Stomach (tissue), 4 donors: ENCODE measurements at regions not wholly inside any gene's neighbourhood (a gene's known extent, or its start where the extent isn't known, plus 50 kb on each side); places are given as distances from the start of the nearest gene placed in this dataset.

Experiments used
- CTCF ChIP-seq, 7 experiments: fragments of 450-650 bp in 4 of 7; fragments of 200-600 bp in 3 of 7; sonication (generic) in 3 of 7; IDR thresholded peaks; one replicate each; pipeline ENCODE4 v1.5.1; 2016 to 2019; ENCODE audit warnings: antibody characterized with exemption in 7 of 7, control low read depth in 2 of 7, mild to moderate bottlenecking in 1 of 7
- POLR2A ChIP-seq, 4 donors: fragments of 450-650 bp; IDR thresholded peaks; one replicate each; pipeline ENCODE4 v1.6.1; 2016; ENCODE audit warnings: antibody characterized with exemption in 4 of 4, control low read depth in 2 of 4, mild to moderate bottlenecking in 1 of 4, moderate library complexity in 1 of 4

DNA sequence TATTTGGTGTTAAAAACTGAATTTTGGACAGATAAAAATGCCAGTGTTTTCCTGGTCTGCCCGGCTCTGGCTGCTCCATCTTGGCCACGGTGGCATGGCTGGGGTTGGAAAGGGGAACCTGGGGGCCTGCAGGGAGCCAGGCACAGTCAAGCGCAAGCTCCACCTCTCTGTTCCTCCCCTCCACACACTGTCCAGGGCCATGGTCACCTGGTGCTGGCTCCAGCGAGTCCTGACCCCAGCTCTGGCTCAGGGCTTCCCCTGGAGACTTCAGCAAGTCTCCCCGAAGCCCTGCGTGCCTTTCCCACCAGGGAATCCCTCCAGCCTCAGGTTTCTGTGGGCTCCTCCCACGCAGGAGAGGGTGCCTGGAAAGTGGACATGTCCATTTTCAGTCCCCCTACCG, 298.5 kb downstream of the QKI start:
- no peak for TF ChIP-seq CTCF (IDR thresholded peaks at IDR 0.05)
- no peak for TF ChIP-seq POLR2A (IDR thresholded peaks at IDR 0.05)
